GM12892 (cell line): ENCODE measurements at regions not wholly inside any gene's neighbourhood (a gene's known extent, or its start where the extent isn't known, plus 50 kb on each side); places are given as distances from the start of the nearest gene placed in this dataset.
"Not testable (repeated sequence)": the region's sequence is repeated elsewhere in the genome, so short reads cannot be mapped to it uniquely, and the experiment has no call there.

Experiments
- POLR2A ChIP-seq: IDR thresholded peaks from 2 replicates; pipeline ENCODE4 v1.6.1; 2011; ENCODE audit warnings: low read depth, low read length, control low read depth
- POLR2AphosphoS5 ChIP-seq: IDR thresholded peaks from 2 replicates; pipeline ENCODE4 v1.6.1; 2011; ENCODE audit warnings: low read depth, low read length, control low read depth
- TAF1 ChIP-seq: IDR thresholded peaks from 2 replicates; pipeline ENCODE4 v1.6.1; 2011; ENCODE audit warnings: low read depth, mild to moderate bottlenecking, control low read depth, low read length, borderline replicate concordance

- not testable (repeated sequence) for TF ChIP-seq TAF1, POLR2AphosphoS5, POLR2A
These were observed 123.9 kb downstream of the MREG start for GRCh38 chr2:215889240-215889969.
